Smooth muscle cell (in vitro differentiated cells): ENCODE measurements at regions not wholly inside any gene's neighbourhood (a gene's known extent, or its start where the extent isn't known, plus 50 kb on each side); places are given as distances from the start of the nearest gene placed in this dataset.

ENCODE experiments used
- DNase-seq: peaks from one replicate; lab custom pipeline; 2025; ENCODE audit not compliant: unreplicated experiment; lab: John Stamatoyannopoulos, UW
- H2AFZ ChIP-seq: fragments of 200-600 bp; sonication (generic); 2 replicates; pipeline ENCODE4 v1.6.0; 2016; ENCODE audit warnings: antibody characterized with exemption, low read depth, mild to moderate bottlenecking
- H3F3A ChIP-seq: fragments of 200-600 bp; sonication (generic); 2 replicates; pipeline ENCODE4 v1.6.0; 2017; ENCODE audit warnings: antibody characterized with exemption, low read depth
- H3K27ac ChIP-seq: fragments of 200-600 bp; sonication (generic); 2 replicates; pipeline ENCODE4 v1.5.1; 2016; ENCODE audit warnings: low read depth, mild to moderate bottlenecking
- H3K27me3 ChIP-seq: fragments of 200-600 bp; sonication (generic); 2 replicates; pipeline ENCODE4 v1.6.1; 2016; ENCODE audit warnings: low read depth, mild to moderate bottlenecking
- H3K36me3 ChIP-seq: fragments of 200-600 bp; sonication (generic); 2 replicates; pipeline ENCODE4 v1.5.1; 2016; ENCODE audit warnings: low read depth
- H3K4me1 ChIP-seq: fragments of 200-600 bp; sonication (generic); 2 replicates; pipeline ENCODE4 v1.5.1; 2016; ENCODE audit warnings: low read depth
- H3K4me2 ChIP-seq: fragments of 200-600 bp; sonication (generic); 2 replicates; pipeline ENCODE4 v1.6.0; 2016; ENCODE audit warnings: mild to moderate bottlenecking
- H3K4me3 ChIP-seq: fragments of 200-600 bp; sonication (generic); 2 replicates; pipeline ENCODE4 v1.5.1; 2016; ENCODE audit warnings: mild to moderate bottlenecking
- H3K79me2 ChIP-seq: fragments of 200-600 bp; sonication (generic); 2 replicates; pipeline ENCODE4 v1.6.0; 2016; ENCODE audit warnings: low read depth, mild to moderate bottlenecking
- H3K9ac ChIP-seq: fragments of 200-600 bp; sonication (generic); 2 replicates; pipeline ENCODE4 v1.6.0; 2016; ENCODE audit warnings: low read depth
- H3K9me3 ChIP-seq: fragments of 200-600 bp; sonication (generic); replicated peaks from 2 replicates; pipeline ENCODE4 v1.5.1; 2016; ENCODE audit warnings: low read depth
- H4K20me1 ChIP-seq: fragments of 200-600 bp; sonication (generic); 2 replicates; pipeline ENCODE4 v1.6.0; 2016; ENCODE audit warnings: low read depth
- WGBS: methylation state at CpG from one replicate; pipeline ENCODE4 v1.1.7; 2016; ENCODE audit warnings: low lambda C conversion rate; 5-methylcytosine and 5-hydroxymethylcytosine counted together
- TF ChIP-seq, protein P1 (sequence below): fragments of 200-600 bp; sonication (generic); IDR thresholded peaks from 2 replicates; pipeline ENCODE4 v1.5.1; 2017; ENCODE audit warnings: borderline replicate concordance, mild to moderate bottlenecking, antibody characterized with exemption; ENCODE audit not compliant: insufficient read depth, poor library complexity, severe bottlenecking

- no peaks in the 10 kb centered on the region for H3K36me3 ChIP-seq
- no peaks in the 10 kb centered on the region for H3F3A ChIP-seq
- H3K4me2 ChIP-seq: no peak overlapping the region
- H3K4me1 ChIP-seq: peaks cover 13% of the 10 kb centered on the region
- H3K9ac ChIP-seq: no peak overlapping the region
- H4K20me1 ChIP-seq: no peaks in the 10 kb centered on the region
- H3K27me3 ChIP-seq: no peaks in the 10 kb centered on the region
- no peaks in the 10 kb centered on the region for H3K79me2 ChIP-seq
- H3K9me3 ChIP-seq: no peaks in the 10 kb centered on the region
- no peak overlapping the region for H2AFZ ChIP-seq
- DNase-seq: no peak
- WGBS: 90% methylated on average over 6 of the region's 6 CpGs
- no peak overlapping the region for H3K4me3 ChIP-seq
- peak overlapping the region; percentile 18 for H3K27ac ChIP-seq
- TF ChIP-seq, protein P1, sequence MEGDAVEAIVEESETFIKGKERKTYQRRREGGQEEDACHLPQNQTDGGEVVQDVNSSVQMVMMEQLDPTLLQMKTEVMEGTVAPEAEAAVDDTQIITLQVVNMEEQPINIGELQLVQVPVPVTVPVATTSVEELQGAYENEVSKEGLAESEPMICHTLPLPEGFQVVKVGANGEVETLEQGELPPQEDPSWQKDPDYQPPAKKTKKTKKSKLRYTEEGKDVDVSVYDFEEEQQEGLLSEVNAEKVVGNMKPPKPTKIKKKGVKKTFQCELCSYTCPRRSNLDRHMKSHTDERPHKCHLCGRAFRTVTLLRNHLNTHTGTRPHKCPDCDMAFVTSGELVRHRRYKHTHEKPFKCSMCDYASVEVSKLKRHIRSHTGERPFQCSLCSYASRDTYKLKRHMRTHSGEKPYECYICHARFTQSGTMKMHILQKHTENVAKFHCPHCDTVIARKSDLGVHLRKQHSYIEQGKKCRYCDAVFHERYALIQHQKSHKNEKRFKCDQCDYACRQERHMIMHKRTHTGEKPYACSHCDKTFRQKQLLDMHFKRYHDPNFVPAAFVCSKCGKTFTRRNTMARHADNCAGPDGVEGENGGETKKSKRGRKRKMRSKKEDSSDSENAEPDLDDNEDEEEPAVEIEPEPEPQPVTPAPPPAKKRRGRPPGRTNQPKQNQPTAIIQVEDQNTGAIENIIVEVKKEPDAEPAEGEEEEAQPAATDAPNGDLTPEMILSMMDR: no peak
Measured at GRCh38 chr1:220327106-220327505, 54.9 kb upstream of the RAB3GAP2 start.

- 67% methylated on average over 2 of the region's 2 CpGs for WGBS
- Histone ChIP-seq H3K27ac (no peak overlapping the region), H4K20me1 (no peaks in the 10 kb centered on the region), H3K79me2 (no peaks in the 10 kb centered on the region), H3K36me3 (no peaks in the 10 kb centered on the region), H3K4me2 (no peak overlapping the region), H3K9ac (no peak overlapping the region), H2AFZ (no peak overlapping the region), H3K27me3 (no peaks in the 10 kb centered on the region), H3K9me3 (no peaks in the 10 kb centered on the region), H3K4me1 (peaks cover 13% of the 10 kb centered on the region), H3K4me3 (no peak overlapping the region), H3F3A (no peaks in the 10 kb centered on the region)
- DNase-seq: no peak
- TF ChIP-seq, protein P1: no peak
Measured at GRCh38 chr1:220326578-220326977, 54.3 kb upstream of the RAB3GAP2 start.

- no peak overlapping the region for H3K9ac ChIP-seq
- TF ChIP-seq, protein P1: no peak
- no peaks in the 10 kb centered on the region for H3K27me3 ChIP-seq
- no peaks in the 10 kb centered on the region for H4K20me1 ChIP-seq
- no peaks in the 10 kb centered on the region for H3K9me3 ChIP-seq
- no peak overlapping the region for H2AFZ ChIP-seq
- no peak overlapping the region for H3K4me2 ChIP-seq
- peaks cover 6% of the 10 kb centered on the region for H3K4me1 ChIP-seq
- H3K27ac ChIP-seq: no peak overlapping the region
- no peaks in the 10 kb centered on the region for H3K36me3 ChIP-seq
- no peak overlapping the region for H3K4me3 ChIP-seq
- 93% methylated on average over 4 of the region's 4 CpGs for WGBS
- H3F3A ChIP-seq: no peaks in the 10 kb centered on the region
- DNase-seq: no peak
- H3K79me2 ChIP-seq: no peaks in the 10 kb centered on the region
Measured at GRCh38 chr1:220325306-220325995, 53.2 kb upstream of the RAB3GAP2 start.

DNA sequence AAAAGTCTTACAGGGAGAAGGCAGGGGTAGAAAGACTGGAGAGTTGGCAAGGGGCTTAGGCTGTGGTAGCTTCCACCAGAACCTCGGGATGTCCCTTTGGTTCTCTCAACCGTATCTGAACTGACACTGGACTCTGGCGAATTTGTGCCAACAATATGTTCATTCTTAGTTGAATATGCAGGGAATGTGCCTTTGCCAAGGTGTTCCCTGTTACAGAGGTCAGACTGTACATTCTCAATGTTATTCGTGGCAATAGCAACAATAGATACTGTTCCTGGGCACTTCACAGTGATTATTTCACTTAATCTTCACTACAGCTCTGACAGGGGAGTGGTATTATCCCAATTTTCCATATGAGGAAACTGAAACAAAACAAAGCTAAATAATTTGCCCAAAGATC is 51.5 kb upstream of the RAB3GAP2 start:
- no peak overlapping the region for H3K4me2 ChIP-seq
- no peak overlapping the region for H3K27ac ChIP-seq
- H3K4me1 ChIP-seq: no peaks in the 10 kb centered on the region
- H3K27me3 ChIP-seq: no peaks in the 10 kb centered on the region
- DNase-seq: no peak
- H3F3A ChIP-seq: no peaks in the 10 kb centered on the region
- H3K9ac ChIP-seq: no peak overlapping the region
- no peaks in the 10 kb centered on the region for H3K9me3 ChIP-seq
- no peak overlapping the region for H3K4me3 ChIP-seq
- TF ChIP-seq, protein P1: no peak
- H4K20me1 ChIP-seq: no peaks in the 10 kb centered on the region
- no peak overlapping the region for H2AFZ ChIP-seq
- no peaks in the 10 kb centered on the region for H3K79me2 ChIP-seq
- WGBS: 91% methylated on average over 4 of the region's 4 CpGs
- H3K36me3 ChIP-seq: no peaks in the 10 kb centered on the region
